ENCODE measurements at regions not wholly inside any gene's neighbourhood (a gene's known extent, or its start where the extent isn't known, plus 50 kb on each side); places are given as distances from the start of the nearest gene placed in this dataset.
"Not testable (repeated sequence)": the region's sequence is repeated elsewhere in the genome, so short reads cannot be mapped to it uniquely, and the experiment has no call there.

- no peak for DNase-seq
These were observed 320.8 kb upstream of the SGCD start for GRCh38 chr5:156006026-156006647.

- DNase-seq, result no peak
These were observed 318.1 kb upstream of the SGCD start for GRCh38 chr5:156008844-156009243.

- no peak for DNase-seq
These were observed 317.4 kb upstream of the SGCD start for GRCh38 chr5:156009583-156009982.

GRCh38 chr5:156015137-156015536, 311.8 kb upstream of the SGCD start:
- DNase-seq, result no peak

- DNase-seq, result no peak
These were observed 307.8 kb upstream of the SGCD start for GRCh38 chr5:156019130-156019529.

GRCh38 chr5:156019571-156020180, 307.3 kb upstream of the SGCD start:
- DNase-seq, result no peak

GRCh38 chr5:156020647-156021046, 306.3 kb upstream of the SGCD start:
- no peak for DNase-seq

GRCh38 chr5:156021866-156022265, 305.1 kb upstream of the SGCD start:
- no peak for DNase-seq

GRCh38 chr5:156025656-156026055, 301.3 kb upstream of the SGCD start:
- DNase-seq, result no peak

GRCh38 chr5:156031181-156031580, 295.8 kb upstream of the SGCD start:
- no peak for DNase-seq

- no peak for DNase-seq
These were observed 290.3 kb upstream of the SGCD start for GRCh38 chr5:156036640-156037039.

- no peak for DNase-seq
These were observed 289.6 kb upstream of the SGCD start for GRCh38 chr5:156037151-156037909.

GRCh38 chr5:156042726-156043125, 284.2 kb upstream of the SGCD start:
- no peak for DNase-seq

- DNase-seq, result no peak
These were observed 283.6 kb upstream of the SGCD start for GRCh38 chr5:156043351-156043750.

- DNase-seq, result no peak
These were observed 275.0 kb upstream of the SGCD start for GRCh38 chr5:156051972-156052371.

GRCh38 chr5:156052656-156053055, 274.3 kb upstream of the SGCD start:
- no peak for DNase-seq

GRCh38 chr5:156053056-156053455, 273.9 kb upstream of the SGCD start:
- no peak for DNase-seq

- DNase-seq, result no peak
These were observed 250.1 kb upstream of the SGCD start for GRCh38 chr5:156076912-156077311.

- DNase-seq, result no peak
These were observed 239.3 kb upstream of the SGCD start for GRCh38 chr5:156087577-156088110.

GRCh38 chr5:156089955-156090940, 236.7 kb upstream of the SGCD start:
- DNase-seq, result not testable (repeated sequence)

GRCh38 chr5:156093024-156093423, 233.9 kb upstream of the SGCD start:
- no peak for DNase-seq

- DNase-seq, result no peak
These were observed 233.0 kb upstream of the SGCD start for GRCh38 chr5:156094001-156094400.

Measured in activated CD4-positive, alpha-beta T cell treated with anti-CD3 and anti-CD28 coated beads for 1 hour (primary cell).